ENCODE measurements at regions not wholly inside any gene's neighbourhood (a gene's known extent, or its start where the extent isn't known, plus 50 kb on each side); places are given as distances from the start of the nearest gene placed in this dataset.

GRCh38 chr11:134521452-134522289 lies 109.6 kb upstream of the B3GAT1 start:
- TF ChIP-seq, protein P1, sequence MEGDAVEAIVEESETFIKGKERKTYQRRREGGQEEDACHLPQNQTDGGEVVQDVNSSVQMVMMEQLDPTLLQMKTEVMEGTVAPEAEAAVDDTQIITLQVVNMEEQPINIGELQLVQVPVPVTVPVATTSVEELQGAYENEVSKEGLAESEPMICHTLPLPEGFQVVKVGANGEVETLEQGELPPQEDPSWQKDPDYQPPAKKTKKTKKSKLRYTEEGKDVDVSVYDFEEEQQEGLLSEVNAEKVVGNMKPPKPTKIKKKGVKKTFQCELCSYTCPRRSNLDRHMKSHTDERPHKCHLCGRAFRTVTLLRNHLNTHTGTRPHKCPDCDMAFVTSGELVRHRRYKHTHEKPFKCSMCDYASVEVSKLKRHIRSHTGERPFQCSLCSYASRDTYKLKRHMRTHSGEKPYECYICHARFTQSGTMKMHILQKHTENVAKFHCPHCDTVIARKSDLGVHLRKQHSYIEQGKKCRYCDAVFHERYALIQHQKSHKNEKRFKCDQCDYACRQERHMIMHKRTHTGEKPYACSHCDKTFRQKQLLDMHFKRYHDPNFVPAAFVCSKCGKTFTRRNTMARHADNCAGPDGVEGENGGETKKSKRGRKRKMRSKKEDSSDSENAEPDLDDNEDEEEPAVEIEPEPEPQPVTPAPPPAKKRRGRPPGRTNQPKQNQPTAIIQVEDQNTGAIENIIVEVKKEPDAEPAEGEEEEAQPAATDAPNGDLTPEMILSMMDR (IDR thresholded peaks at IDR 0.05): no peak
- no peak for TF ChIP-seq POLR2A (IDR thresholded peaks at IDR 0.05)

All from uterus (tissue), 2 donors.